ENCODE measurements at regions not wholly inside any gene's neighbourhood (a gene's known extent, or its start where the extent isn't known, plus 50 kb on each side); places are given as distances from the start of the nearest gene placed in this dataset.

DNA sequence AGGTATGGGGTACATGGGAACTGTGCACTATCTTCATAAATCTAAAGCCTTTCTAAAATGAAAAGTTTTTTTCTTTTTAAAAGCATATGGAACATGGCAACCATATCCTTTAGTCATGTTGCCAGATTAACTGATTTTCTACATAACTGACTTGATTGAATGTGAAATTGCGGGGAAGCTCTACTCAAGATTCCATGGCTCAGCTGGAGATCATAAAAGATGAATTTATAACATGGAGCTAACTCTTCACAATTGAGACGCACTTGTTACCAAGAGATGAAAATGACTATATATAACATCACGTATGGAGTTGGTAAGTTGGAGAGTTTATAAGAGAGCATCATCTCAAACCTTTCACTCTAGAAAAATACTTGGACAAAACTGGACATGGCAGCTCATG, 190.2 kb upstream of the MYO3A start:
- no peak for TF ChIP-seq CTCF (IDR thresholded peaks at IDR 0.05; ENCODE audit: low read depth, low read length, poor library complexity, severe bottlenecking)
- no peak for TF ChIP-seq EZH2phosphoT487 (IDR thresholded peaks at IDR 0.05; ENCODE audit: borderline replicate concordance, low read length)
- Histone ChIP-seq H3K4me1 (ENCODE audit: control insufficient read depth, low read length) (no peaks in the 10 kb centered on the region), H3K9me2 (replicated peaks; ENCODE audit: control insufficient read depth, low read length) (no peaks in the 10 kb centered on the region), H3K9me3 (ENCODE audit: control insufficient read depth, insufficient read depth, low read length) (no peaks in the 10 kb centered on the region), H3K4me3 (ENCODE audit: low read length) (no peak overlapping the region), H3K36me3 (ENCODE audit: control insufficient read depth, low read length) (no peaks in the 10 kb centered on the region), H3K79me2 (ENCODE audit: control insufficient read depth, low read length) (no peaks in the 10 kb centered on the region), H3K27ac (ENCODE audit: low read depth, low read length) (no peak overlapping the region), H4K20me1 (ENCODE audit: control insufficient read depth, insufficient read depth, low read depth, low read length) (no peaks in the 10 kb centered on the region), H3F3A (ENCODE audit: control insufficient read depth, insufficient read depth) (no peaks in the 10 kb centered on the region), H3K27me3 (ENCODE audit: control insufficient read depth, low read length) (no peaks in the 10 kb centered on the region), H3K4me2 (ENCODE audit: low read length) (no peak overlapping the region)

DNA sequence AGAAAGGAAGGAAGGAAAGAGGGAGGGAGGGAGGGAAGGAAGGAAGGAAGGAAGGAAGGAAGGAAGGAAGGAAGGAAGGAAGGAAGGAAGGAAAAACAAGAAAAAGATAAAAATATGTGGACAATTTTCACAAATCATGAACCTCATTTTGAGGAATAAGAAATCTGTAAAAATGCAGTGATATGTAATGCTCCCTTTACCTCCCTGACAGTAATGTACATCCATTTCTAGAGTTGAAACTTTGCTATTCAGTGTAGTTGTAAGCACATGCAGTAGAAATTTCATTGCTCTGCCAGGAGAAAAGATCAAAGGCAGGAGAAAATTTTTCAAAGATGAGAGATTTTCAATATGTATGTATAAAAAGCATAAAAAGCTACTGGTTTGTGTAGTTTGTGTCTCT, 189.5 kb upstream of the MYO3A start:
- no peaks in the 10 kb centered on the region for H3K79me2 ChIP-seq (ENCODE audit: control insufficient read depth, low read length)
- H3K27ac ChIP-seq (ENCODE audit: low read depth, low read length), result no peak overlapping the region
- no peaks in the 10 kb centered on the region for H4K20me1 ChIP-seq (ENCODE audit: control insufficient read depth, insufficient read depth, low read depth, low read length)
- H3K4me1 ChIP-seq (ENCODE audit: control insufficient read depth, low read length), result no peaks in the 10 kb centered on the region
- H3K36me3 ChIP-seq (ENCODE audit: control insufficient read depth, low read length), result no peaks in the 10 kb centered on the region
- H3K4me2 ChIP-seq (ENCODE audit: low read length), result no peak overlapping the region
- H3K9me2 ChIP-seq (replicated peaks; ENCODE audit: control insufficient read depth, low read length), result no peaks in the 10 kb centered on the region
- TF ChIP-seq EZH2phosphoT487 (IDR thresholded peaks at IDR 0.05; ENCODE audit: borderline replicate concordance, low read length) (no peak), CTCF (IDR thresholded peaks at IDR 0.05; ENCODE audit: low read depth, low read length, poor library complexity, severe bottlenecking) (no peak)
- no peak overlapping the region for H3K4me3 ChIP-seq (ENCODE audit: low read length)
- no peaks in the 10 kb centered on the region for H3K27me3 ChIP-seq (ENCODE audit: control insufficient read depth, low read length)
- H3K9me3 ChIP-seq (ENCODE audit: control insufficient read depth, insufficient read depth, low read length), result no peaks in the 10 kb centered on the region
- no peaks in the 10 kb centered on the region for H3F3A ChIP-seq (ENCODE audit: control insufficient read depth, insufficient read depth)

DNA sequence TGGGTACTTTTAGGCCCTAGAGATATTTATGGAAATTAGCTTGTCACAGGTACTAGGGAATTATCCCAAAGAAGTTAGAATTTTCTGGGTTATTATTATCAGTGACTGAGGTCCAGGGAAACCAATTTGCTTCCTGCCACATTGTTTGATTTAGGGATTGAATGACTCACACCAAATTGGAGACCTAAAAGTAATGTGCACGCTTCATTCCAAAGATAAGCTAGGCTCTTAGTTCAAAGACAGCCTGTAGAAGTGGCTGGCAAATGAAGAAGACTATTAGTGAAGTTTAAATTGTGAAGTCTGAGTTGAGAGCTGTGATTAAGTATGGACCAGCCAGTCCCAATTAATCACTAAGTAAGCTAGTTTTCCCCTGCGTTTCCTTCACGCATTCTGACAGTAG, 188.1 kb upstream of the MYO3A start:
- no peak for TF ChIP-seq CTCF (IDR thresholded peaks at IDR 0.05; ENCODE audit: low read depth, low read length, poor library complexity, severe bottlenecking)
- TF ChIP-seq EZH2phosphoT487 (IDR thresholded peaks at IDR 0.05; ENCODE audit: borderline replicate concordance, low read length), result no peak
- Histone ChIP-seq H3F3A (ENCODE audit: control insufficient read depth, insufficient read depth) (no peaks in the 10 kb centered on the region), H3K9me3 (ENCODE audit: control insufficient read depth, insufficient read depth, low read length) (peaks cover 3% of the 10 kb centered on the region; the same call in 1 of the 2 replicates), H3K4me2 (ENCODE audit: low read length) (no peak overlapping the region), H3K27me3 (ENCODE audit: control insufficient read depth, low read length) (no peaks in the 10 kb centered on the region), H3K79me2 (ENCODE audit: control insufficient read depth, low read length) (no peaks in the 10 kb centered on the region), H3K4me3 (ENCODE audit: low read length) (no peak overlapping the region), H3K27ac (ENCODE audit: low read depth, low read length) (no peak overlapping the region), H4K20me1 (ENCODE audit: control insufficient read depth, insufficient read depth, low read depth, low read length) (no peaks in the 10 kb centered on the region), H3K36me3 (ENCODE audit: control insufficient read depth, low read length) (no peaks in the 10 kb centered on the region), H3K4me1 (ENCODE audit: control insufficient read depth, low read length) (no peaks in the 10 kb centered on the region), H3K9me2 (replicated peaks; ENCODE audit: control insufficient read depth, low read length) (no peaks in the 10 kb centered on the region)

- TF ChIP-seq EZH2phosphoT487 (IDR thresholded peaks at IDR 0.05; ENCODE audit: borderline replicate concordance, low read length) (no peak), CTCF (IDR thresholded peaks at IDR 0.05; ENCODE audit: low read depth, low read length, poor library complexity, severe bottlenecking) (no peak)
Measured at GRCh38 chr10:25747084-25747483, 186.9 kb upstream of the MYO3A start.

More at GRCh38 chr10:25747084-25747483, 186.9 kb upstream of the MYO3A start:
- Histone ChIP-seq H3K4me3 (ENCODE audit: low read length) (no peak overlapping the region), H3K27me3 (ENCODE audit: control insufficient read depth, low read length) (no peaks in the 10 kb centered on the region), H4K20me1 (ENCODE audit: control insufficient read depth, insufficient read depth, low read depth, low read length) (no peaks in the 10 kb centered on the region), H3K9me3 (ENCODE audit: control insufficient read depth, insufficient read depth, low read length) (peaks cover 3% of the 10 kb centered on the region; the same call in 1 of the 2 replicates), H3K4me1 (ENCODE audit: control insufficient read depth, low read length) (no peaks in the 10 kb centered on the region), H3K36me3 (ENCODE audit: control insufficient read depth, low read length) (no peaks in the 10 kb centered on the region), H3F3A (ENCODE audit: control insufficient read depth, insufficient read depth) (no peaks in the 10 kb centered on the region), H3K79me2 (ENCODE audit: control insufficient read depth, low read length) (no peaks in the 10 kb centered on the region), H3K27ac (ENCODE audit: low read depth, low read length) (no peak overlapping the region), H3K9me2 (replicated peaks; ENCODE audit: control insufficient read depth, low read length) (no peaks in the 10 kb centered on the region), H3K4me2 (ENCODE audit: low read length) (no peak overlapping the region)

Measured in DOHH2 (cell line).